Lung (tissue), 11 donors: ENCODE measurements at regions not wholly inside any gene's neighbourhood (a gene's known extent, or its start where the extent isn't known, plus 50 kb on each side); places are given as distances from the start of the nearest gene placed in this dataset.

Source experiments
- ATAC-seq: fragments of 200-7000 bp; cut with Tn5 transposase; one replicate; pipeline ENCODE4 v1.9.1; 2020; ENCODE audit warnings: moderate number of reproducible peaks; ENCODE audit not compliant: insufficient read depth, low FRiP score
- DNase-seq, 3 donors: peaks; one replicate each; pipeline ENCODE4 v3.0.0-alpha.2; 2013 to 2017
- H3K27ac ChIP-seq, 2 donors: one replicate each; pipeline ENCODE4 v1.5.1; 2013; ENCODE audit warnings: mild to moderate bottlenecking in 2 of 2, moderate library complexity in 2 of 2, control low read depth in 1 of 2, inconsistent platforms in 1 of 2, low read depth in 1 of 2, low read length in 1 of 2
- H3K27me3 ChIP-seq, 3 donors: one replicate each; pipeline ENCODE4 v1.5.1; 2013; ENCODE audit warnings: low read length in 2 of 3; ENCODE audit not compliant: control insufficient read depth in 3 of 3, insufficient read depth in 3 of 3
- H3K36me3 ChIP-seq, 4 donors: one replicate each; pipeline ENCODE4 v1.5.1; 2013; ENCODE audit warnings: low read length in 4 of 4, mild to moderate bottlenecking in 1 of 4, moderate library complexity in 1 of 4; ENCODE audit not compliant: control insufficient read depth in 4 of 4, insufficient read depth in 4 of 4
- H3K4me1 ChIP-seq, 5 donors: one replicate each; pipeline ENCODE4 v1.5.1; 2013; ENCODE audit warnings: low read length in 5 of 5, mild to moderate bottlenecking in 2 of 5, moderate library complexity in 1 of 5; ENCODE audit not compliant: control insufficient read depth in 5 of 5, insufficient read depth in 5 of 5
- H3K4me3 ChIP-seq: one replicate; pipeline ENCODE4 v1.5.1; 2013; ENCODE audit warnings: mild to moderate bottlenecking, control low read depth, moderate library complexity
- H3K9ac ChIP-seq, 2 donors: one replicate each; pipeline ENCODE4 v1.5.1; 2013; ENCODE audit warnings: low read length in 2 of 2, control low read depth in 1 of 2; ENCODE audit not compliant: insufficient read depth in 1 of 2
- H3K9me3 ChIP-seq, 4 donors: one replicate each; pipeline ENCODE4 v1.5.1; 2013; ENCODE audit warnings: low read length in 3 of 4, mild to moderate bottlenecking in 1 of 4, moderate library complexity in 1 of 4; ENCODE audit not compliant: control insufficient read depth in 4 of 4, insufficient read depth in 3 of 4
- WGBS, 2 donors: extraction: QIAGEN DNeasy Blood & Tissue Kit; methylation state at CpG; one replicate each; pipeline ENCODE4 v1.1.7; 2013; 5-methylcytosine and 5-hydroxymethylcytosine counted together
- TF ChIP-seq, protein P1 (sequence below): IDR thresholded peaks from 2 replicates; pipeline ENCODE4 v1.5.1; 2012; ENCODE audit warnings: mild to moderate bottlenecking; ENCODE audit errors: control extremely low read depth, extremely low read depth
- donor health status: control.
- donor health status: control.
- donor health status: Bipolar disorder and iron deficiency.
- donor health status: healthy.
- donor health status: DM: yes; HTN: yes; CAD: no.

DNA sequence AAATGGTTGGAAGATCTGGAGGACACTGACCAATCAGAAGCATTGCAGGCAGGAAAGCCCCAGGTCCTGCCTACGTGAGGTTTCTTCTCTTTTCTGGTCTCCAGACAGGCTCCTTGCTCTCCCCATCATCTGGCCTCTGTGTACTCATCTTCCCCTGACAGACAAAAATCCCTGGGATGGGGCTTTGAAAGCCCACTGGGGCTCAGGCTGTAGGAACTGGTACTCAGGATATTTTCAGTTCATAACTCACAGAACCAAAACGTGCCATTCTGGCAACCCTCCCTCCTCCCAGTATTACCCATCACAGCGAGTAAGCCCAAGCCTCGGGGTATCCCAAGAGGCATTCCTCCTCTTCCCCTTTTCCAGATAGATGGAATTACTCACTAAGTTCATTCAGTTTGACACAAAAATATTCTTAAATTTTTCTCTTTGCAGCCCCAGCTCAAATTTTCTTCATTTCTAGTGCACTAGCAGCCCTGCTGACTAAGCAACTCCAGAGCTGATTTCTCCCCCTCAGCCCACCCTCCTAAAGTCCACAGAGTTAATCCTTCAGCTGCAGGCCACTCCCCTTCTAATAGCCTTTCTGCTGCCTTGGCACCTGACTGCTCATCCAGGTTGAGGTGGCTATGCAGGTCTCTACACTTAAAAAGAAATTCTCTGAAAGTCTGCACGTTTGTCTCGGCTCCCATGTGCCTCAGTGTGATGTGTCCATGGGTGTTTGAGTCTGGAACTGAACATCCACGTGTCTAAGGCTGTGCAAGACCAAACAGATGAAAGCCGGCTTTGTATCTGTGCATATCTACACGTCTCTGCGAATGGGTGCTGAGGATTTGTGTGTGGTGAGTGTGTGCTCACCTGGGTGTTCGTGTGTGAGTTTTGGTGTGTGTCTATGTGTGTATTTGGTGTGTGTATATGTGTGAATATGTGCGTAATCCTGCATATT is 331.4 kb downstream of the CCSER2 start:
- Histone ChIP-seq H3K36me3 (no peaks in the 10 kb centered on the region), H3K27me3 (no peaks in the 10 kb centered on the region), H3K27ac (no peak overlapping the region), H3K9ac (no peak overlapping the region), H3K4me1 (peaks cover 0 to 2% (median 0%) of the 10 kb centered on the region in 5 donors), H3K9me3 (no peaks in the 10 kb centered on the region), H3K4me3 (no peak overlapping the region)
- TF ChIP-seq, protein P1, sequence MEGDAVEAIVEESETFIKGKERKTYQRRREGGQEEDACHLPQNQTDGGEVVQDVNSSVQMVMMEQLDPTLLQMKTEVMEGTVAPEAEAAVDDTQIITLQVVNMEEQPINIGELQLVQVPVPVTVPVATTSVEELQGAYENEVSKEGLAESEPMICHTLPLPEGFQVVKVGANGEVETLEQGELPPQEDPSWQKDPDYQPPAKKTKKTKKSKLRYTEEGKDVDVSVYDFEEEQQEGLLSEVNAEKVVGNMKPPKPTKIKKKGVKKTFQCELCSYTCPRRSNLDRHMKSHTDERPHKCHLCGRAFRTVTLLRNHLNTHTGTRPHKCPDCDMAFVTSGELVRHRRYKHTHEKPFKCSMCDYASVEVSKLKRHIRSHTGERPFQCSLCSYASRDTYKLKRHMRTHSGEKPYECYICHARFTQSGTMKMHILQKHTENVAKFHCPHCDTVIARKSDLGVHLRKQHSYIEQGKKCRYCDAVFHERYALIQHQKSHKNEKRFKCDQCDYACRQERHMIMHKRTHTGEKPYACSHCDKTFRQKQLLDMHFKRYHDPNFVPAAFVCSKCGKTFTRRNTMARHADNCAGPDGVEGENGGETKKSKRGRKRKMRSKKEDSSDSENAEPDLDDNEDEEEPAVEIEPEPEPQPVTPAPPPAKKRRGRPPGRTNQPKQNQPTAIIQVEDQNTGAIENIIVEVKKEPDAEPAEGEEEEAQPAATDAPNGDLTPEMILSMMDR, result no peak
- peak in 1 of 3 donors; percentile 25 for DNase-seq
- no peak for ATAC-seq
- 73 to 86% methylated on average over 12 of the region's 12 CpGs for WGBS, 2 donors

DNA sequence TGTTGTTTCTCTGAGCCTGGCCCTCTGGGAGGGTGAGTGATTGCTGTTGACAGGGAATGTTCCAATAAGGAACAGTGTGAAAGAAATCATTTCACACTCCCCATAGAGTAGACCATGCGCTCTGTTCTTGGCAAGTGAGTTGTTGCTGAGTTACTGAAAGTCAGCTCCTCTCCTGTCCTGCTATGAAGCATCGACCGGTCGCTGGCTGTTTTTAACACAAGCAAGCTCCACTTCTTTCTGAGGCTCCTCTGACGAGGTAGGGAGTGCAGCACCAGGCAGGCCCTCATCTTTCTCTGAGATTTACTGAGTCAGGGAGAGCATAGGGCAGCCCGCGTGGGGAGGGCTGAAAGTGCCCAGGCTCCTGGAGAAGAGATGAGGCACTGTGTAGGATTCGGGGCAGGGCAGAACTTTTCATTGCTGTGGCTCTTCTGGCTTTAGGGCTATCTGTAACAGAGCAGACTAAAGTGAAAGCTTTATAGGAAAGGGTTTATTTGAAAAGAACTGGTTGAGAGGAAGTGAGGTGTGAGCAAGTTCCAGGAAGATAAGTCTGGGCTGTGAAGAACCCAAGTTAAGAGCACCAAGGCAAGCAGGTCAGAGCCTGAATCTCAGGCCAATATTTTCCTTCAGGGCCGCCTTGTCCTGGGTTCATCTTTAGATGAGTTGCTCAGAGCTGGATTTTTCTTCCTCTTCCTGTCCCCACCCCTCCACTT is 332.2 kb downstream of the CCSER2 start:
- Histone ChIP-seq H3K4me3 (no peak overlapping the region), H3K36me3 (no peaks in the 10 kb centered on the region), H3K27me3 (no peaks in the 10 kb centered on the region), H3K9me3 (no peaks in the 10 kb centered on the region), H3K9ac (no peak overlapping the region), H3K27ac (peak overlapping the region in 1 of 2 donors; percentile 9), H3K4me1 (peaks cover 0 to 2% (median 0%) of the 10 kb centered on the region in 5 donors)
- DNase-seq (no peak), ATAC-seq (no peak)
- TF ChIP-seq, protein P1, result no peak
- WGBS, 2 donors, result 71 to 85% methylated on average over 9 of the region's 9 CpGs

DNA sequence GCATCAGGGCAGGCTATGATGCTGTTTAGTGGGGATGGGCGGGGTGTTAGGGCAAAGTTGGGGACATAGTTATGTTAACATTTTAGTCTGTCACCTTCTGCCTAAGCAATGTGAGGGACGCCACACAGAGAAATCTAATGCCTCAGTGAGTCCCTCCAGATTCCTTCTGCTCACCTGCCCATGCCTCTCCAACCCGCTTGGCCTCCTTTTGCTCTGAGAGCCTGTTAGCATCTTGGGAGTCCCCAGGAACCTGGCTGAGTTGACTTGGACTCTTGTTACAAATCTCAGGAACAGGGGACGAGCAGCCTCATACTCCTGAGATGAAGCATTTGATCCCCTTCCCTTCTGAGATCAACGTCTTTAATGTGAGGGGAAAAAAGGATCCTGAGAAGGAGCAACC is 336.8 kb downstream of the CCSER2 start:
- no peak for DNase-seq
- no peaks in the 10 kb centered on the region for H3K27me3 ChIP-seq
- H3K4me3 ChIP-seq, result no peak overlapping the region
- no peaks in the 10 kb centered on the region for H3K9me3 ChIP-seq
- TF ChIP-seq, protein P1, result no peak
- no peak overlapping the region for H3K9ac ChIP-seq
- H3K27ac ChIP-seq, result peak overlapping the region in 1 of 2 donors; percentile 62
- no peak for ATAC-seq
- H3K36me3 ChIP-seq, result no peaks in the 10 kb centered on the region
- WGBS, 2 donors, result 72 to 83% methylated on average over 5 of the region's 5 CpGs
- H3K4me1 ChIP-seq, result peaks cover 0 to 5% (median 0%) of the 10 kb centered on the region in 5 donors
